ENCODE measurements at regions not wholly inside any gene's neighbourhood (a gene's known extent, or its start where the extent isn't known, plus 50 kb on each side); places are given as distances from the start of the nearest gene placed in this dataset.
A peak's percentile ranks its signal among the peaks of the same experiment; 100 is the strongest.

DNA sequence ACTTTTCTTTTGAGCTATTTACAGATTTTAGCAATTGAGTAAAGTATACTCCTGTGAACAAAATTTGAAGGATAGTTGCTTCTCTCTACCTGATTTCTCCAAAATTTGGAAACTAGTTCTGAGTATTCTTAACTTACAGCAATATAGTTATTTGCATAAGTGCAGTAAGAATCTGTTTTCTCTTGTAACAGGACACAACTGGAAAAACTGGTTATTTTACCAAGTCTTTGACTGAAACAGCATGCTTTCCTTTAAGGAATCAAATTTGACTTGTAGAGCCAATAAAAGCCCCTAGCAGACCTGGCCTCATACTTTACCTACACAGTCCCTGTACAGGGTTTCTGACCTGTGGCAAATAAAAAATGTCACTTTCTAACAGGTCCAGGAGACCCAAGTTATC, 301.9 kb upstream of the POU5F2 start:
- Histone ChIP-seq H3K4me2 (ENCODE audit: insufficient read depth, low read length, poor library complexity, severe bottlenecking) (no peak overlapping the region), H4K91ac (ENCODE audit: low read depth, low read length, poor library complexity) (no peak overlapping the region), H3K36me3 (replicated peaks in 1 of 2; ENCODE audit: control insufficient read depth in 2 of 2, insufficient read depth in 2 of 2, low read length in 2 of 2) (peaks cover 0 to 6% of the 10 kb centered on the region in 2 donors), H3K9me3 (replicated peaks in 1 of 2; ENCODE audit: control insufficient read depth in 2 of 2, insufficient read depth in 1 of 2, low read depth in 1 of 2, low read length in 2 of 2) (peaks cover 0 to 11% of the 10 kb centered on the region in 2 donors), H3K4me3 (ENCODE audit: low read length in 2 of 2) (no peak overlapping the region), H2BK12ac (ENCODE audit: low read length) (no peak overlapping the region), H4K8ac (ENCODE audit: low read depth, low read length) (no peak overlapping the region), H2AFZ (ENCODE audit: low read length) (no peak overlapping the region), H2BK5ac (ENCODE audit: low read length) (no peak overlapping the region), H2AK5ac (ENCODE audit: low read depth, low read length) (no peak overlapping the region), H3K9ac (ENCODE audit: low read depth, low read length, poor library complexity) (no peak overlapping the region), H3K27me3 (ENCODE audit: control insufficient read depth in 3 of 3, insufficient read depth in 3 of 3, low read depth in 1 of 3, low read length in 3 of 3) (no peaks in the 10 kb centered on the region), H3K4me1 (ENCODE audit: control insufficient read depth in 2 of 2, insufficient read depth in 1 of 2, low read depth in 1 of 2, low read length in 2 of 2) (no peaks in the 10 kb centered on the region), H3K4ac (ENCODE audit: low read length) (no peak overlapping the region), H3K23ac (ENCODE audit: low read depth, low read length, poor library complexity) (no peak overlapping the region), H3K79me1 (ENCODE audit: low read depth, low read length) (no peaks in the 10 kb centered on the region), H2BK120ac (ENCODE audit: low read depth, low read length) (no peak overlapping the region), H2BK15ac (ENCODE audit: low read length) (no peak overlapping the region), H3K27ac (replicated peaks; ENCODE audit: low read length) (no peak overlapping the region), H3K14ac (ENCODE audit: low read length) (no peak overlapping the region), H3K18ac (ENCODE audit: low read length) (no peak overlapping the region)
- no peak for DNase-seq (ENCODE audit: low spot score)

DNA sequence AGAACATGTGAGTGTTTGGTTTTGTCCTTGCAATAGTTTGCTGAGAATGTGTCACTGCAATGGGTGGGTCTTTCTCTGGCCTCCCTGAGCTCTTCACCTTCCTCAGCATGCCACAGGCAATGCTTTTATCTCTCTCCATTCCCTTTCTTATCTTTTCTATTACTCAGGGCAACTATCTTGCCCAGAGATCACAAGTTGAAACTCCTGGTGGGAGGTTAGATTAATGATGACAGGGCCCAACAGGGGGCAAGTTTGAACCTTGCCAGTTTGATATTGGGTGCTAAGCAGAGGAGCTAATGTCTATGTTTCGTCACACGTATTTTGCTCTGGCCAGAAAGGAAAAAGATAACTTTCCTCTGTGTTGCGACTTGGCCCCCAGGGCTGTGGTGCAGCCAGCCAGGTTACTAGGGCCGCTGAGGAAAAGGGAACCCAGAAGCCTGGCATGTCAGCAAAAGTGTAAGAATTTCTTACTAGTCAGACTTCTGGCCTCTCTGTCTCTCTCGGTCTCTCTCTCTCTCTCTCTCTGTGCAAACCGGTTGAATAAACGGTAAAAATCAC, 299.3 kb upstream of the POU5F2 start:
- H3K4me2 ChIP-seq (ENCODE audit: insufficient read depth, low read length, poor library complexity, severe bottlenecking) = no peak overlapping the region
- H3K14ac ChIP-seq (ENCODE audit: low read length) = no peak overlapping the region
- no peak overlapping the region for H2AFZ ChIP-seq (ENCODE audit: low read length)
- DNase-seq (ENCODE audit: low spot score) = no peak
- no peak overlapping the region for H2AK5ac ChIP-seq (ENCODE audit: low read depth, low read length)
- H3K9me3 ChIP-seq (replicated peaks in 1 of 2; ENCODE audit: control insufficient read depth in 2 of 2, insufficient read depth in 1 of 2, low read depth in 1 of 2, low read length in 2 of 2) = peaks cover 0 to 11% of the 10 kb centered on the region in 2 donors
- no peak overlapping the region for H3K18ac ChIP-seq (ENCODE audit: low read length)
- H3K27ac ChIP-seq (replicated peaks; ENCODE audit: low read length) = no peak overlapping the region
- no peaks in the 10 kb centered on the region for H3K79me1 ChIP-seq (ENCODE audit: low read depth, low read length)
- no peak overlapping the region for H2BK12ac ChIP-seq (ENCODE audit: low read length)
- no peak overlapping the region for H2BK5ac ChIP-seq (ENCODE audit: low read length)
- no peaks in the 10 kb centered on the region for H3K27me3 ChIP-seq (ENCODE audit: control insufficient read depth in 3 of 3, insufficient read depth in 3 of 3, low read depth in 1 of 3, low read length in 3 of 3)
- H3K4me3 ChIP-seq (ENCODE audit: low read length in 2 of 2) = no peak overlapping the region
- H3K23ac ChIP-seq (ENCODE audit: low read depth, low read length, poor library complexity) = no peak overlapping the region
- no peak overlapping the region for H3K4ac ChIP-seq (ENCODE audit: low read length)
- H3K4me1 ChIP-seq (ENCODE audit: control insufficient read depth in 2 of 2, insufficient read depth in 1 of 2, low read depth in 1 of 2, low read length in 2 of 2) = no peaks in the 10 kb centered on the region
- no peak overlapping the region for H2BK120ac ChIP-seq (ENCODE audit: low read depth, low read length)
- H3K9ac ChIP-seq (ENCODE audit: low read depth, low read length, poor library complexity) = no peak overlapping the region
- no CpG with 5 or more reads among the region's 7 CpGs for WGBS, 2 donors (ENCODE audit: extremely low coverage in 2 of 2, insufficient read length in 2 of 2, insufficient replicate concordance in 1 of 2)
- H4K8ac ChIP-seq (ENCODE audit: low read depth, low read length) = no peak overlapping the region
- peaks cover 0 to 3% of the 10 kb centered on the region in 2 donors for H3K36me3 ChIP-seq (replicated peaks in 1 of 2; ENCODE audit: control insufficient read depth in 2 of 2, insufficient read depth in 2 of 2, low read length in 2 of 2)
- H4K91ac ChIP-seq (ENCODE audit: low read depth, low read length, poor library complexity) = no peak overlapping the region
- no peak overlapping the region for H2BK15ac ChIP-seq (ENCODE audit: low read length)

DNA sequence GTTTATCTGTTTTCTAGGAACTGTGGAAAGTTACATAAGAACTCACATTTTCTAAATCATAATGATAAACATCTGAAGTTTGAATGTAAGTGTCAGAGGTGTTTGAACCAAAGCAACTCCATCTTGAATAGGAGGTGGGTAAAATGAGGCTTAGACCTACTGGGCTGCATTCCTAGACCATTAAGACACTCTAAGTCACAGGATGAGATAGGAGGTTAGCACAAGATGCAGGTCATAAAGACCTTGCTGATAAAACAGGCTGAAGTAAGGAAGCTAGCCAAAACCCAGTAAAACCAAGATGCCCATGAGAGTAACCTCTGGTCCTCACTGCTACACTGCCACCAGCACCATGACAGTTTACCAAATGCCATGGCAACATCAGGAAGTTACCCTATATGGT, 297.7 kb upstream of the POU5F2 start:
- no peaks in the 10 kb centered on the region for H3K36me3 ChIP-seq (replicated peaks in 1 of 2; ENCODE audit: control insufficient read depth in 2 of 2, insufficient read depth in 2 of 2, low read length in 2 of 2)
- H3K4ac ChIP-seq (ENCODE audit: low read length) = no peak overlapping the region
- H2BK15ac ChIP-seq (ENCODE audit: low read length) = no peak overlapping the region
- peaks cover 0 to 6% of the 10 kb centered on the region in 2 donors for H3K9me3 ChIP-seq (replicated peaks in 1 of 2; ENCODE audit: control insufficient read depth in 2 of 2, insufficient read depth in 1 of 2, low read depth in 1 of 2, low read length in 2 of 2)
- no peak overlapping the region for H2AFZ ChIP-seq (ENCODE audit: low read length)
- H2BK120ac ChIP-seq (ENCODE audit: low read depth, low read length) = no peak overlapping the region
- no peak overlapping the region for H2BK5ac ChIP-seq (ENCODE audit: low read length)
- H4K8ac ChIP-seq (ENCODE audit: low read depth, low read length) = no peak overlapping the region
- H3K14ac ChIP-seq (ENCODE audit: low read length) = no peak overlapping the region
- H3K27me3 ChIP-seq (ENCODE audit: control insufficient read depth in 3 of 3, insufficient read depth in 3 of 3, low read depth in 1 of 3, low read length in 3 of 3) = no peaks in the 10 kb centered on the region
- H3K23ac ChIP-seq (ENCODE audit: low read depth, low read length, poor library complexity) = no peak overlapping the region
- no peak overlapping the region for H3K4me2 ChIP-seq (ENCODE audit: insufficient read depth, low read length, poor library complexity, severe bottlenecking)
- no peak overlapping the region for H2AK5ac ChIP-seq (ENCODE audit: low read depth, low read length)
- no peak overlapping the region for H3K9ac ChIP-seq (ENCODE audit: low read depth, low read length, poor library complexity)
- no peak overlapping the region for H2BK12ac ChIP-seq (ENCODE audit: low read length)
- no peaks in the 10 kb centered on the region for H3K4me1 ChIP-seq (ENCODE audit: control insufficient read depth in 2 of 2, insufficient read depth in 1 of 2, low read depth in 1 of 2, low read length in 2 of 2)
- no peak for DNase-seq (ENCODE audit: low spot score)
- H3K18ac ChIP-seq (ENCODE audit: low read length) = no peak overlapping the region
- H4K91ac ChIP-seq (ENCODE audit: low read depth, low read length, poor library complexity) = no peak overlapping the region
- no peaks in the 10 kb centered on the region for H3K79me1 ChIP-seq (ENCODE audit: low read depth, low read length)
- H3K27ac ChIP-seq (replicated peaks; ENCODE audit: low read length) = no peak overlapping the region
- no peak overlapping the region for H3K4me3 ChIP-seq (ENCODE audit: low read length in 2 of 2)

DNA sequence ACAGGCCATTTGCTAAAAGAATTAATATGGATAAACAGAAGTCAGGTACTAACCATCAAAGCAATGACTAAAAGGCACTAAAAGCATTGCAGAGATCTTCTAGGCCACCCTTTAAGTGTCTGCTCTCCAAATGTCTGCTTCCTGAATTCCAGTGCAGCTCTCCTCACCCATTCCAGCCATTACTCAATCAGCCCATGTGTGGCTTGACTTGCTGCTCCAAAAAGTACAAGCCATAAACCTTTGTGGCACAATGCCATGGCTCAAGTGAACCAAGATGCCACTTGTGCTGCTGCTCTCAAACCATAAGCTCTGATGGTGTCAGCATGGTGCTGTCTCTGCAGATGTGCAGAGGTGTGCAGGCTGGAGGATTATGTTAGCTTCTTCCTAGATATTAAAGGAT, 290.2 kb upstream of the POU5F2 start:
- DNase-seq (ENCODE audit: low spot score) = no peak
- Histone ChIP-seq H3K27me3 (ENCODE audit: control insufficient read depth in 3 of 3, insufficient read depth in 3 of 3, low read depth in 1 of 3, low read length in 3 of 3) (no peaks in the 10 kb centered on the region), H3K9ac (ENCODE audit: low read depth, low read length, poor library complexity) (peak overlapping the region; percentile 78), H3K9me3 (replicated peaks in 1 of 2; ENCODE audit: control insufficient read depth in 2 of 2, insufficient read depth in 1 of 2, low read depth in 1 of 2, low read length in 2 of 2) (peaks cover 0 to 12% of the 10 kb centered on the region in 2 donors), H3K4ac (ENCODE audit: low read length) (no peak overlapping the region), H3K4me1 (ENCODE audit: control insufficient read depth in 2 of 2, insufficient read depth in 1 of 2, low read depth in 1 of 2, low read length in 2 of 2) (peaks cover 0 to 1% of the 10 kb centered on the region in 2 donors), H3K23ac (ENCODE audit: low read depth, low read length, poor library complexity) (no peak overlapping the region), H3K79me1 (ENCODE audit: low read depth, low read length) (no peaks in the 10 kb centered on the region), H2BK12ac (ENCODE audit: low read length) (no peak overlapping the region), H2BK120ac (ENCODE audit: low read depth, low read length) (no peak overlapping the region), H3K36me3 (replicated peaks in 1 of 2; ENCODE audit: control insufficient read depth in 2 of 2, insufficient read depth in 2 of 2, low read length in 2 of 2) (peaks cover 0 to 5% of the 10 kb centered on the region in 2 donors), H2BK5ac (ENCODE audit: low read length) (no peak overlapping the region), H2BK15ac (ENCODE audit: low read length) (no peak overlapping the region), H3K18ac (ENCODE audit: low read length) (no peak overlapping the region), H3K14ac (ENCODE audit: low read length) (no peak overlapping the region), H3K27ac (replicated peaks; ENCODE audit: low read length) (no peak overlapping the region), H3K4me3 (ENCODE audit: low read length in 2 of 2) (no peak overlapping the region), H2AFZ (ENCODE audit: low read length) (no peak overlapping the region), H4K91ac (ENCODE audit: low read depth, low read length, poor library complexity) (no peak overlapping the region), H4K8ac (ENCODE audit: low read depth, low read length) (no peak overlapping the region), H3K4me2 (ENCODE audit: insufficient read depth, low read length, poor library complexity, severe bottlenecking) (no peak overlapping the region), H2AK5ac (ENCODE audit: low read depth, low read length) (no peak overlapping the region)

All from neuronal stem cell (in vitro differentiated cells).